Fibroblast of lung (primary cell): ENCODE measurements at regions not wholly inside any gene's neighbourhood (a gene's known extent, or its start where the extent isn't known, plus 50 kb on each side); places are given as distances from the start of the nearest gene placed in this dataset.

ENCODE experiments used
- DNase-seq, 2 donors: peaks; one replicate each; pipeline versions ENCODE4 v3.0.0 to v3.0.0-alpha.2; 2010; ENCODE audit warnings: low read depth in 2 of 2
- H2AFZ ChIP-seq: 2 replicates; pipeline ENCODE4 v1.5.1; 2012; ENCODE audit warnings: low read length, control low read depth, inconsistent platforms
- H3K27ac ChIP-seq: 2 replicates; pipeline ENCODE4 v1.5.1; 2011; ENCODE audit warnings: low read length, control low read depth; ENCODE audit not compliant: insufficient read depth
- H3K27me3 ChIP-seq: 2 replicates; pipeline ENCODE4 v1.5.1; 2011; ENCODE audit warnings: mild to moderate bottlenecking, low read length; ENCODE audit not compliant: control insufficient read depth, insufficient read depth
- H3K36me3 ChIP-seq: 2 replicates; pipeline ENCODE4 v1.5.1; 2011; ENCODE audit warnings: low read length; ENCODE audit not compliant: control insufficient read depth, insufficient read depth
- H3K4me1 ChIP-seq: 2 replicates; pipeline ENCODE4 v1.5.1; 2011; ENCODE audit warnings: low read length; ENCODE audit not compliant: control insufficient read depth, insufficient read depth; ENCODE audit errors: extremely low read depth
- H3K4me2 ChIP-seq: 2 replicates; pipeline ENCODE4 v1.5.1; 2011; ENCODE audit warnings: low read length, control low read depth; ENCODE audit not compliant: insufficient read depth; ENCODE audit errors: extremely low read depth
- H3K4me3 ChIP-seq, 4 experiments: fragments of 200-600 bp in 1 of 4; sonication (generic) in 1 of 4; replicated peaks in 1 of 4; 2 replicates each; pipeline ENCODE4 v1.5.1; 2011 to 2016; ENCODE audit warnings: low read length in 4 of 4, low read depth in 3 of 4, mild to moderate bottlenecking in 3 of 4, control low read depth in 2 of 4, inconsistent platforms in 1 of 4, mixed read lengths in 1 of 4; ENCODE audit not compliant: insufficient read depth in 1 of 4; ENCODE audit errors: control extremely low read depth in 1 of 4
- H3K79me2 ChIP-seq: 2 replicates; pipeline ENCODE4 v1.5.1; 2012; ENCODE audit warnings: mild to moderate bottlenecking, low read length, inconsistent platforms; ENCODE audit not compliant: control insufficient read depth, insufficient read depth
- H3K9ac ChIP-seq: 2 replicates; pipeline ENCODE4 v1.5.1; 2011; ENCODE audit warnings: mild to moderate bottlenecking, low read length, control low read depth; ENCODE audit not compliant: insufficient read depth
- H3K9me3 ChIP-seq: 2 replicates; pipeline ENCODE4 v1.5.1; 2012; ENCODE audit warnings: low read depth, low read length; ENCODE audit not compliant: control insufficient read depth, insufficient read depth
- H4K20me1 ChIP-seq: 2 replicates; pipeline ENCODE4 v1.5.1; 2011; ENCODE audit warnings: low read length; ENCODE audit not compliant: control insufficient read depth, insufficient read depth; ENCODE audit errors: extremely low read depth
- CTCF ChIP-seq, 2 donors: IDR thresholded peaks in 1 of 2; conservative IDR thresholded peaks in 1 of 2; 1 replicate in 1 of 2; 2 replicates in 1 of 2; pipeline ENCODE4 v1.5.1; 2011 to 2012; ENCODE audit warnings: low read length in 2 of 2, control low read depth in 1 of 2, inconsistent platforms in 1 of 2, low read depth in 1 of 2, mild to moderate bottlenecking in 1 of 2
- EZH2 ChIP-seq: IDR thresholded peaks from 2 replicates; pipeline ENCODE4 v1.5.1; 2012; ENCODE audit warnings: low read length, control low read depth, mild to moderate bottlenecking; ENCODE audit errors: missing control alignments

- H3K36me3 ChIP-seq = no peaks in the 10 kb centered on the region
- H3K27ac ChIP-seq = no peak overlapping the region
- H3K4me2 ChIP-seq = no peak overlapping the region
- no peak for DNase-seq
- H2AFZ ChIP-seq = no peak overlapping the region
- no peaks in the 10 kb centered on the region for H4K20me1 ChIP-seq
- no peak overlapping the region for H3K9ac ChIP-seq
- H3K27me3 ChIP-seq = no peaks in the 10 kb centered on the region
- no peaks in the 10 kb centered on the region for H3K9me3 ChIP-seq
- no peaks in the 10 kb centered on the region for H3K79me2 ChIP-seq
- TF ChIP-seq CTCF (conservative IDR thresholded peaks at IDR 0.05 in 1 of 2, IDR thresholded peaks at IDR 0.05 in 1 of 2; ENCODE audit: low read depth in 1 of 2, low read length in 2 of 2) (no peak), EZH2 (no peak)
- no peaks in the 10 kb centered on the region for H3K4me1 ChIP-seq
- no peak overlapping the region for H3K4me3 ChIP-seq
Measured at GRCh38 chr2:139209586-139209985, 429.4 kb upstream of the NXPH2 start.

GRCh38 chr2:139201516-139201915 lies 421.3 kb upstream of the NXPH2 start:
- no peak for DNase-seq
- H3K9ac ChIP-seq = no peak overlapping the region
- no peak overlapping the region for H3K4me3 ChIP-seq
- no peak for TF ChIP-seq EZH2
- no peak for TF ChIP-seq CTCF (conservative IDR thresholded peaks at IDR 0.05 in 1 of 2, IDR thresholded peaks at IDR 0.05 in 1 of 2; ENCODE audit: low read depth in 1 of 2, low read length in 2 of 2)
- no peaks in the 10 kb centered on the region for H3K27me3 ChIP-seq
- no peak overlapping the region for H2AFZ ChIP-seq
- no peaks in the 10 kb centered on the region for H3K4me1 ChIP-seq
- no peaks in the 10 kb centered on the region for H4K20me1 ChIP-seq
- no peak overlapping the region for H3K4me2 ChIP-seq
- no peaks in the 10 kb centered on the region for H3K79me2 ChIP-seq
- no peaks in the 10 kb centered on the region for H3K36me3 ChIP-seq
- H3K27ac ChIP-seq = no peak overlapping the region
- no peaks in the 10 kb centered on the region for H3K9me3 ChIP-seq

- no peaks in the 10 kb centered on the region for H3K79me2 ChIP-seq
- H3K27ac ChIP-seq = no peak overlapping the region
- H4K20me1 ChIP-seq = no peaks in the 10 kb centered on the region
- no peak overlapping the region for H3K4me2 ChIP-seq
- H3K4me1 ChIP-seq = no peaks in the 10 kb centered on the region
- DNase-seq = no peak
- no peaks in the 10 kb centered on the region for H3K36me3 ChIP-seq
- H3K27me3 ChIP-seq = no peaks in the 10 kb centered on the region
- no peaks in the 10 kb centered on the region for H3K9me3 ChIP-seq
- TF ChIP-seq CTCF (conservative IDR thresholded peaks at IDR 0.05 in 1 of 2, IDR thresholded peaks at IDR 0.05 in 1 of 2; ENCODE audit: low read depth in 1 of 2, low read length in 2 of 2) (no peak), EZH2 (no peak)
- H2AFZ ChIP-seq = no peak overlapping the region
- no peak overlapping the region for H3K4me3 ChIP-seq
- H3K9ac ChIP-seq = no peak overlapping the region
Measured at GRCh38 chr2:139196754-139197153, 416.6 kb upstream of the NXPH2 start.
